HG03139 (cell line): ENCODE measurements at regions not wholly inside any gene's neighbourhood (a gene's known extent, or its start where the extent isn't known, plus 50 kb on each side); places are given as distances from the start of the nearest gene placed in this dataset.
"Not testable (repeated sequence)": the region's sequence is repeated elsewhere in the genome, so short reads cannot be mapped to it uniquely, and the experiment has no call there.

Experiments used
- ATAC-seq: cut with Tn5 transposase; IDR thresholded peaks from one replicate; pipeline ENCODE4 v1.9.1; 2021; ENCODE audit not compliant: unreplicated experiment

DNA sequence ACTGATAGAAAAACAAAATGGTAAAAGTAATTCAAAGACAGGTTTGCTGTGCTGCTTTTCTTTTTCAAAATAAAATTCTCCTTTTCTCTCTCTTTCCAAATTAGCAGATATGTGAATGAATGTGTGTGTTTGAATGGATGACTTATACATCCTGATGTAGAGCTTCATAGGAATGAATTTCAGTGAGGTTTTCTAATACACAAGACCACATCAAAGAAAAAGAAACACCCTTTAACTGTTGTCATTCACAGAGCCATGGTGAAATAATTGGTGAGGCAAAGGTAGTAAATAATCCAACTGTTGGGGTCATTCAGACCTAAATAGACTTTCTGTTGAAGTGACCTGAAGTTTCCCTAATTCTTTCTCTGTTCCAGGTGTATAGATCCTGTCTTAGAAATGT is 139.1 kb upstream of the ZPLD1 start:
- no peak for ATAC-seq

GRCh38 chr3:102297072-102297658 is 137.7 kb upstream of the ZPLD1 start:
- ATAC-seq = no peak

- no peak for ATAC-seq
Measured at GRCh38 chr3:102299125-102299877, 135.5 kb upstream of the ZPLD1 start.

DNA sequence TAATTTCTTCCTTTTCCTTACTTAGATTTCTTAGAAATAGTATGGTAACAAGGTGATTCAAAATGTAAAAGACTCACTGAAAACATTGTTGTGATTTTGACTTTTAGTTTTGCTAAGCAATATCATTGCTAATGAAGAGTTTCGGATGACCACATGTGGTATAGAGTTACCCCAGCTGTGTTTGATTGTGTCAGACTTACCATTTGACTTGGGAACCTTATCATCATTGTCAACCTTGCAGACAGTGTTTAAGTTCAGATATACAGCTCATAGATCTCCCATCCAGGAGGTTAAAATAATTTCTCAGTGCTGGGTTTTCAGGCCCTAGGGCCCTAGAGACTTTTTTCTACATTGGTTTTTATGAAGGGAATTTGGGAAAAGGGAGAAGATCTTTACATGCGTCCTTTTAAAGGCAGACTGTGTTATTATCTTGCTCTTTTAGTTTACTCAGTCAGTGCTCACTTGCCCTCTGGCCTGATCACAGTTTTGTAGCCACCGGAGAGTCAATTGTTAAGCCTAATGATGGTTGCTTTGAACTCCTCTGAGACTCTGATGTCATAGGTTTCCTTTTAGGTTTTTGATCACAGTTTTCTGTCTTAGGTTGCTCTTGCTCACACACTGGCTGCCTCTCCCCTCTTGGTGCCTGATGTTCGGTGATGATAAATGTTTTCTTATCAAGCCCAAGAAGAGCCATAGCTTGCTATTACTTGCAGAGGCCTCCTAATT is 133.5 kb upstream of the ZPLD1 start:
- ATAC-seq = no peak

- no peak for ATAC-seq
Measured at GRCh38 chr3:102302020-102302419, 132.8 kb upstream of the ZPLD1 start.

- no peak for ATAC-seq
Measured at GRCh38 chr3:102304550-102304949, 130.3 kb upstream of the ZPLD1 start.

DNA sequence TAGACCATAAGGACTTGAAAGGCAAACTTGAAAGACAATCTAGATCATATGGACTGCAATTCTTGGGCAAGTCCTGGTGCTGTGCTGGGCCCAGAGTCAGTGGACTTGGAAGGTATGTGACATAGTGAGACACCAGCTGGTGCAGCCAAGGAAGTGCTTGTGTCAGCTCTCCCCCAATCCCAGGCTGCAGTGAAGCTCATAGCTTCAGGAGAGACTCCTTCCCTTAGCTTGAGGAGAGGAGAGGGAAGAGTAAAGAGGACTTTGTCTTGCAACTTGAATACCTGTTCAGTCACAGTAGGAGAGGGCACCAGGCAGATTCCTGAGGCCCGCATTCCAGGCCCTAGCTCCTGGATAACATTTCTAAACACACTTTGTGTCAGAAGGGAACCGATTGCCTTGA is 127.4 kb upstream of the ZPLD1 start:
- ATAC-seq = no peak

DNA sequence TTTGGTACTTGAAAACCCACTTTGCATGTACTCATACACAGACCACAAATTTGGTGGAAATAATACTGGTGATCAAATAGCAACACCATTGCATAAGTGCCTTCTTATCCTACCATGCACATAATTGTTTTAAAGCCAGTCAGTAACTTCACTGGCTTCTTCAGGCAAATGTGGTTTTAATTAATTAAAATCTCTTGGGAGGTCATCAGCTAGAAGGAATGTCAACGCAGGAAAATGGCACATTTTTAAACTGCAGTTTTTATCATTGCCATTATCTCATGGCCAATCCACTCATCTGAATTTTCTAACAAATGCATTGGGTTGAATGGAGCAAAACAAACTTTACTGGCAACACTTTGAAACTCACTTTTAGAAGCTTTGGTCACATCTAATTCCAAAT is 105.7 kb upstream of the ZPLD1 start:
- no peak for ATAC-seq

DNA sequence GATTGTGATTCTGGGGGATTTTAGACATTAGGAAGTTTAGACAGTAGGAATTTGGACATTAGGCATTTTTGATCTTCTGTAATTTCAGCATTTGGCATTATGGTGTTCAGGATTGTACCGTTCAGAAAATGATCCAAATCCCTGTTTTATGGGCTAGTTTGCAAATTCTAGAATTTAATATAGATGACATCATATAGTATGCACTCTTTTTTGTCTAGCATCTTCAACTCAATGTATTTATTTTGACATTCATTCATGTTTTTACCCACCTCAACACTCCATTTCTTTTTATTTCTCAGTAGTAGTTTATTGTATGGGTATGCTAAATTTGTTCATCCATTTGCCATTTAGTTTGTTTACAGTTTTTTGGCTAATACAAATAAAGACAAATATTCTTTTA is 105.3 kb upstream of the ZPLD1 start:
- ATAC-seq = no peak

DNA sequence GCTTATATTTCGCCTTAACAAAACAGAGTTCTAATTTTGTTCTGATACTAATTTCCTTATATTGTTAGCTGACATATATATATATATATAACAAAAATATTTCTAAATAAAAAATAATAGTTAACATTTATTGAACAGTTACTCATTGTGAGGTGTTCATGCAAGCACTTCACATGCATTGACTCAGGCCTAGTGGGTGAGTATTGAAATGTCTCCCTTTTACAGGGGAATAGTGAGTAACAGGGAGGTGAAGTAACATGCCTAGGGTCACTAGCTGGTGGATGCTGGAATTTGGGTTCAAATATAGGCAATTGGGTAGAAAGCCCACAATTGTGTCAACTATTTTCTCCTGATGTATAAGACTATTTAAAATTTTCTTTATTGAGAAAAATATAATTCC is 102.6 kb upstream of the ZPLD1 start:
- ATAC-seq = no peak

DNA sequence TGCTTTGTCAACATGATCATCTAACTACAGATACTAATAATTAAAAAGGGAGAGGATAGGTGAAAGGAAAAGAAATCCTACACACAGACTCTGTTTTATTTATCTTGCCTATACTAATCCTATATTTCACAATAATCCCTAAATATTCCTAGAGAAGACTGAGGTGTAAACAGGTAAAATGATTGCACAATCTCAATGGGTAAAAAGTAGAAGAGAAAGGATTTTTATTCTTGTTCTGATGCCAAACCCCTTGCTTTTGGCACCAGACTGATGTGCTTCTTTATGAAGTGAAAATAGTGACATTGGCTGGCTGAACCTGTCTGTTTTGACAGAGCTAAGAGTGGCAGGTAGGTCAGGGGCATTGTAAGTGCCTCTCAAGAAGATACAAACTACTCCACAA is 101.9 kb upstream of the ZPLD1 start:
- no peak for ATAC-seq

GRCh38 chr3:102336130-102336529 is 98.7 kb upstream of the ZPLD1 start:
- no peak for ATAC-seq

DNA sequence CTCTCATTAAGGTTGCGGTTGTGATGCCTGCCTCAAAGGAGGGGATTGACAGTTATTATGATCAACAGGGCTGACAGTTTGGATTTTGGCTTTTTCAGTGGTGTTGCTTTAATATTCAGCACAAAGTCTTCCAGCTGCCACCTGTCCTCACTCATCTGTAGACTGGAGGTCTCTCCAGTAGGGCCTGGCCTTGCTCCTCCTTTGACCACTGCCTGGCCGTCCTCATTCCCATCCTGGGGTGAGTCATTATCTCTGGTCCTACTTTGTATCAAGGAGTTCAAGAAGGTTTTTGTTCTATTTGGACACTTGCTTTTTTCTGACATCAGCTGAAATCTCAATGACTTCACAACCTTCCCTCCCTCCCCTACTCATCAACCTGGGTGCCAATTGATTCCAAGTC is 95.1 kb upstream of the ZPLD1 start:
- no peak for ATAC-seq

- no peak for ATAC-seq
Measured at GRCh38 chr3:102346897-102347296, 87.9 kb upstream of the ZPLD1 start.

- no peak for ATAC-seq
Measured at GRCh38 chr3:102348904-102349303, 85.9 kb upstream of the ZPLD1 start.

GRCh38 chr3:102353148-102353547 is 81.7 kb upstream of the ZPLD1 start:
- no peak for ATAC-seq

DNA sequence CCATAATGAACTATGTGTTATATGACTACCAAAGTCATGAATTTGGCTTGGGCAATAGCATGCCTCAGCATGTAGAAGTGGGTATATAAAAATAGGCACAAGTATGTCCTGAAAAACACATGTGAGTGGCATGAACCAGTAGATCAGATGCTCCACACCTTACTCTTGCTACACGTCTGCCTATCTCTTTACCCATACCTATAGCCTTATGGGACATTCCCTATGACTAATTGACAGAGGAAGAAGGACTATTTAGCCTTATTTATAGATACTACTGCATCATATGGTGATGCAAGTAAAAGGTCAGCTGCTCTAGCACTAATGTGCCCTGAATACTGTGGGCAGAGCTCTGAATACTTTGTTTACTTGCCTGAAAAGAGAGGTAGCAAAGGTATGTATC is 81.0 kb upstream of the ZPLD1 start:
- no peak for ATAC-seq

GRCh38 chr3:102354818-102355515 is 79.8 kb upstream of the ZPLD1 start:
- ATAC-seq = no peak

DNA sequence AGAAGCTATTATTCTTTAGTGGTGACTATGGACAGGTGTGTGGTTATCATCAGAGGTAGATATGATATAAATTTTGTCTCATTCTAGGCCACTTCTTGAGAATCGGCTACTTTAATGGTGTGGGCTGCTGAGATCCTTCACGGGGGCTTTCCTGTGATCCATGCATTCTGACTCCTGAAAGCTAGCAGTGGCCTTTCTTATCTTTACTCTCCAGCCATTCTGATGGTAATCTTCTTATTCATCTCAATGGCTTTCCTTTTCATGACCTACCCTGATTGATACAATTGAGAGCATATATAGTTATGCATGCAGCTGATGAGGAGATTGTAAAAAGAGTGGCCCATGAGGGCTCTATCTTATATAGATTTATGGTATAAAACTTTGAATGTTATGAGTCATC is 78.3 kb upstream of the ZPLD1 start:
- ATAC-seq = no peak

- not testable (repeated sequence) for ATAC-seq
Measured at GRCh38 chr3:102357313-102357712, 77.5 kb upstream of the ZPLD1 start.

DNA sequence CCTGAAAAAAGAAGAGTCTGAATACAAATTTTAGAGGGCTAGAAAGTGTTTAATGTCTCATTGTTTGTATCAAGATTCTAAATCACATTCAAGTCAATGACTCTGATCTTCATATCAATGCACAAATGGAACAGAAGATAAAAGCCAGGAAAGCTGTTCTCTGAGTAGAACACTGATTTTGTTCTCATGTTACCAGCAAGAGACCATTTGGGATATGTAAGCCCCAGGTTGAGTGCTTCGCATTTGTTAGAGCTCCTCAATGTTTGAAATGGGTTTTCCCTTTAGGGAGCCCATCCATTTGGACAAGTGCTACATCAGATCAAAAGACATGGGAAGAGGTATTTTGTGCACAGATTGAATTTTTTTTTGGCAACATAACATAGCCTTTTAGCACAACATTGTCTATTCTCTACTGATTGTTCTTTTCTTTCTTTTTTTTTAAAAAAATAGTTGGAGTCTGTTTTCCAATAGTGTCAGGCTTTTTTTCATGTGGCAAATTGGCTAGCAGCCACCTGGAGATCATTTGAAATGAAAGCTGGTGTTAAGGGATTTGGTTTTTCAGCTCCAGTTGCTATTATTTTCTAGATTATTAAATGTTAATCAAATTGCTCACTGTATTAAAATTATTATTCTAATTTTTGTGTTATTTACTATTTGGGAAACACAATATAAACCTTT is 74.5 kb upstream of the ZPLD1 start:
- no peak for ATAC-seq
